KMS-11 (cell line): ENCODE measurements at regions not wholly inside any gene's neighbourhood (a gene's known extent, or its start where the extent isn't known, plus 50 kb on each side); places are given as distances from the start of the nearest gene placed in this dataset.

ENCODE experiments used
- H2AFZ ChIP-seq: fragments of 200-600 bp; sonication (generic); 2 replicates; pipeline ENCODE4 v1.6.1; 2016; ENCODE audit warnings: antibody characterized with exemption, mixed run types, low read depth
- H3K27ac ChIP-seq: fragments of 200-600 bp; sonication (generic); 2 replicates; pipeline ENCODE4 v1.6.1; 2016; ENCODE audit warnings: mild to moderate bottlenecking, mixed run types
- H3K27me3 ChIP-seq: fragments of 200-600 bp; sonication (generic); 2 replicates; pipeline ENCODE4 v1.6.1; 2017; ENCODE audit warnings: mild to moderate bottlenecking, low read depth, mixed run types, moderate library complexity; ENCODE audit not compliant: insufficient read depth
- H3K36me3 ChIP-seq: fragments of 200-600 bp; sonication (generic); 2 replicates; pipeline ENCODE4 v1.6.1; 2017; ENCODE audit warnings: mild to moderate bottlenecking, mixed run types; ENCODE audit not compliant: insufficient read depth
- H3K4me1 ChIP-seq: fragments of 200-600 bp; sonication (generic); 2 replicates; pipeline ENCODE4 v1.6.1; 2016; ENCODE audit warnings: mild to moderate bottlenecking, low read depth, mixed run types; ENCODE audit not compliant: poor library complexity, severe bottlenecking
- H3K4me2 ChIP-seq: fragments of 200-600 bp; sonication (generic); 2 replicates; pipeline ENCODE4 v1.7.0; 2016; ENCODE audit warnings: mild to moderate bottlenecking, mixed run types
- H3K4me3 ChIP-seq: fragments of 200-600 bp; sonication (generic); IDR thresholded peaks from 2 replicates; pipeline ENCODE4 v1.6.1; 2017; ENCODE audit warnings: low read depth, low read length, mixed read lengths; ENCODE audit not compliant: insufficient read depth
- H3K79me2 ChIP-seq: fragments of 200-600 bp; sonication (generic); 2 replicates; pipeline ENCODE4 v1.6.1; 2016; ENCODE audit warnings: low read depth, mixed run types; ENCODE audit not compliant: insufficient read depth
- H3K9ac ChIP-seq: fragments of 200-600 bp; sonication (generic); 2 replicates; pipeline ENCODE4 v1.6.1; 2016; ENCODE audit warnings: mild to moderate bottlenecking, mixed run types
- H4K20me1 ChIP-seq: fragments of 200-600 bp; sonication (generic); 2 replicates; pipeline ENCODE4 v1.6.1; 2016; ENCODE audit warnings: mild to moderate bottlenecking, mixed run types; ENCODE audit not compliant: insufficient read depth
- TF ChIP-seq, protein P1 (sequence below): fragments of 200-600 bp; sonication (generic); conservative IDR thresholded peaks from 2 replicates; pipeline ENCODE4 v1.6.1; 2017; ENCODE audit warnings: low read depth, mild to moderate bottlenecking, antibody characterized with exemption, low read length, moderate library complexity, mixed read lengths

DNA sequence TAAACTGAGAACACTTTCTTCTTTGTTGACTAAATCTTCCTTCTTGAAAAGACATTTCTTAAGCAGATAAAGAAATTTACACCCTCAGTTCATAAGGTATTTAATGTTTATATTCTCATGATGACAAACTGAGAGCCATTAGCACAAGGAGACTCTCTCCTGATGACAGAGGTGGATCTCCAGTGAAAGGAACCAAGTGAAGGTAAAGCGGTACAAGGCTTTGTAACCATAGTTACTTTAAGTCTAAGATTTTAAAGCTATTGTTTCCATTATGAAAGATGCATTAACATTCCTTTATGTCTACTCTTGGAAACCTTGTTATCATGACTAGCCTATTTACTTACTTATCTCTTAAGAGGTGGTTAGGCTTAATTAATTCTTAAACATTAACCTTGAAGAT lies 737.1 kb downstream of the MECOM start:
- TF ChIP-seq, protein P1, sequence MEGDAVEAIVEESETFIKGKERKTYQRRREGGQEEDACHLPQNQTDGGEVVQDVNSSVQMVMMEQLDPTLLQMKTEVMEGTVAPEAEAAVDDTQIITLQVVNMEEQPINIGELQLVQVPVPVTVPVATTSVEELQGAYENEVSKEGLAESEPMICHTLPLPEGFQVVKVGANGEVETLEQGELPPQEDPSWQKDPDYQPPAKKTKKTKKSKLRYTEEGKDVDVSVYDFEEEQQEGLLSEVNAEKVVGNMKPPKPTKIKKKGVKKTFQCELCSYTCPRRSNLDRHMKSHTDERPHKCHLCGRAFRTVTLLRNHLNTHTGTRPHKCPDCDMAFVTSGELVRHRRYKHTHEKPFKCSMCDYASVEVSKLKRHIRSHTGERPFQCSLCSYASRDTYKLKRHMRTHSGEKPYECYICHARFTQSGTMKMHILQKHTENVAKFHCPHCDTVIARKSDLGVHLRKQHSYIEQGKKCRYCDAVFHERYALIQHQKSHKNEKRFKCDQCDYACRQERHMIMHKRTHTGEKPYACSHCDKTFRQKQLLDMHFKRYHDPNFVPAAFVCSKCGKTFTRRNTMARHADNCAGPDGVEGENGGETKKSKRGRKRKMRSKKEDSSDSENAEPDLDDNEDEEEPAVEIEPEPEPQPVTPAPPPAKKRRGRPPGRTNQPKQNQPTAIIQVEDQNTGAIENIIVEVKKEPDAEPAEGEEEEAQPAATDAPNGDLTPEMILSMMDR, result no peak
- Histone ChIP-seq H3K36me3 (no peaks in the 10 kb centered on the region), H3K9ac (no peak overlapping the region), H3K4me1 (no peaks in the 10 kb centered on the region), H2AFZ (no peak overlapping the region), H3K27ac (no peak overlapping the region), H3K4me2 (no peak overlapping the region), H3K4me3 (no peak overlapping the region), H4K20me1 (no peaks in the 10 kb centered on the region), H3K27me3 (no peaks in the 10 kb centered on the region), H3K79me2 (no peaks in the 10 kb centered on the region)

DNA sequence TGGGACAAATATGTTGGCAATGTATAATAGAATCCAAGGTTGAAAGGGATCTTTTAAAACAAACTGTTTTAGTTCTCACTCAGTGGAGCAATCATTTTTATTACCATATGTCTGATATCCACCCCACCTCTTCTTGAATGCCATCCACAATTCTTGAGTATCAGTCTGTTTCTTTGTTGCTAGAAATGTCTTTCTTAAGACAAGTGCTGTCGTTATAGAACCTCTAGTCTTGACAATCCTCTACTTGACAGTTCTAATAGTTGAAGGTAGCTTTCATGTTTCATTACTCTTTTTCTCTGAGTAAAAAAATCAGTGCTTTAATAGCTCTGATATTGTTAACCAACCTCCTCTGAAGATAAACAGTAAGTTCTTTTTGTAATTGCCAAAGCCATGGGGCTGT lies 737.9 kb downstream of the MECOM start:
- H3K4me2 ChIP-seq, result no peak overlapping the region
- H3K79me2 ChIP-seq, result no peaks in the 10 kb centered on the region
- no peaks in the 10 kb centered on the region for H3K27me3 ChIP-seq
- TF ChIP-seq, protein P1, result no peak
- H2AFZ ChIP-seq, result no peak overlapping the region
- no peaks in the 10 kb centered on the region for H4K20me1 ChIP-seq
- no peak overlapping the region for H3K27ac ChIP-seq
- H3K9ac ChIP-seq, result no peak overlapping the region
- H3K4me3 ChIP-seq, result no peak overlapping the region
- no peaks in the 10 kb centered on the region for H3K36me3 ChIP-seq
- no peaks in the 10 kb centered on the region for H3K4me1 ChIP-seq

DNA sequence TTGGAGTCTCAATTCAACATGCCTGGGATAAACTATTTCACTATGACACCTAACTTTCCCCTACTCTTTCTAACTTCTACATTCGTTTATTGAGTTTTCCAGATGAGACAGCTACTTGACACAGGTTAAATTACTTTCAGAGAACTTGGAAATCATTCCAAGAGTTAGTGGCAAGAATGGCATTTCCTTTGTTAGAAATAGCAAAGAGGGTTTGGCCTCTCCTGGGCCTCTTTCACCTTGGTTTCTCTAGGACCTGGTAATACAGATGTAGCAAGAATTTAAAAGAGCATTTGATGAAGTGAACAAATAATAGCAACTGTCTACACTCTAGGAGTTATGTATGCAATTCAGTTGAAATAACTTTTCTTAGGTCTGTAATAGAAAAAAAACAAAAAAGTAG lies 748.9 kb downstream of the MECOM start:
- no peaks in the 10 kb centered on the region for H3K36me3 ChIP-seq
- no peaks in the 10 kb centered on the region for H3K4me1 ChIP-seq
- H3K9ac ChIP-seq, result no peak overlapping the region
- no peaks in the 10 kb centered on the region for H3K27me3 ChIP-seq
- no peak overlapping the region for H3K4me3 ChIP-seq
- no peak overlapping the region for H3K27ac ChIP-seq
- H3K79me2 ChIP-seq, result no peaks in the 10 kb centered on the region
- no peaks in the 10 kb centered on the region for H4K20me1 ChIP-seq
- TF ChIP-seq, protein P1, result no peak
- no peak overlapping the region for H3K4me2 ChIP-seq
- H2AFZ ChIP-seq, result no peak overlapping the region

DNA sequence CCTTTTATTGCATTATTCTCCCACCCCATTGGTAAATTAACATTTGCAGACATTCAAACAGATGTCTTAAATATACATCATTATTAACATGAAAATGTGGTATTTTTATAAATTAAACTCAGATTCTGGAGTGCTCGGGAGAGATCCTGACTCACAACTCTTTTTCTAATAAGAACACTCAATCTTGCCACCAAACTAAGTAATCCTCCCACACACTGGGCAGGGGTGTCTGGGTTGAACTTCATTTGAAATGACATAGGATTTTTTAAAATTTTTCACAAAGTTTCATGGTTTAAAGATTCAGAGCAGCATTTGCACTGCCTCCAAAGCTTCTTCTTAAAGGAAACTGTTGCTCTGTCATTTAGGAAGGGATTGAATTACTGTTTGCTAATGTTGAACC lies 754.3 kb downstream of the MECOM start:
- TF ChIP-seq, protein P1, result no peak
- H3K27ac ChIP-seq, result no peak overlapping the region
- no peaks in the 10 kb centered on the region for H3K36me3 ChIP-seq
- no peak overlapping the region for H3K4me3 ChIP-seq
- H3K27me3 ChIP-seq, result no peaks in the 10 kb centered on the region
- H2AFZ ChIP-seq, result no peak overlapping the region
- H3K4me1 ChIP-seq, result no peaks in the 10 kb centered on the region
- H4K20me1 ChIP-seq, result no peaks in the 10 kb centered on the region
- H3K9ac ChIP-seq, result no peak overlapping the region
- H3K79me2 ChIP-seq, result no peaks in the 10 kb centered on the region
- H3K4me2 ChIP-seq, result no peak overlapping the region

DNA sequence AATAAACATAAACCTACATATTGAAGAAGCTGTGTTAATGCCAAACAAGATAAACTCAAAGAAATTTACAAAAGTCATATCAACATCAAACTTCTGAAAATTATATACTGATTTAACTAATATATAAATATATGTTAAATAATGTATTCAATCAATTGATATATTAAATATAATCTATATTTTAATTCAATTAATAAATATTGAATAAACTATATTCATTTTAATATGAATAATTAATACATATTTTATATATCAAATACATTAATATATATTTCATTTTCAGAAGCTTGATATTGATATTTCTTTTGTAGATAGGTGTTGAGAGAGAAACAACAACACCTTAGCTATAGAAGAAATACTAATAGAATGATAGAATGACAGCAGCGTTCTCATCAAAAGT lies 768.1 kb downstream of the MECOM start:
- H3K4me3 ChIP-seq, result no peak overlapping the region
- H2AFZ ChIP-seq, result no peak overlapping the region
- no peak overlapping the region for H3K27ac ChIP-seq
- TF ChIP-seq, protein P1, result no peak
- H4K20me1 ChIP-seq, result no peaks in the 10 kb centered on the region
- no peaks in the 10 kb centered on the region for H3K79me2 ChIP-seq
- H3K4me2 ChIP-seq, result no peak overlapping the region
- H3K36me3 ChIP-seq, result no peaks in the 10 kb centered on the region
- H3K4me1 ChIP-seq, result no peaks in the 10 kb centered on the region
- no peaks in the 10 kb centered on the region for H3K27me3 ChIP-seq
- no peak overlapping the region for H3K9ac ChIP-seq
